Liver (tissue), 3 donors: ENCODE measurements at regions not wholly inside any gene's neighbourhood (a gene's known extent, or its start where the extent isn't known, plus 50 kb on each side); places are given as distances from the start of the nearest gene placed in this dataset.

ENCODE experiments used
- CTCF ChIP-seq: fragments of 150-350 bp; IDR thresholded peaks from 2 replicates; pipeline ENCODE4 v1.5.1; 2017; ENCODE audit warnings: improper control_type of control experiment, low read depth, low read length; ENCODE audit not compliant: missing input control
- GABPA ChIP-seq, 2 donors: IDR thresholded peaks in 1 of 2; conservative IDR thresholded peaks in 1 of 2; 2 replicates each; pipeline ENCODE4 v1.6.1; 2016; ENCODE audit warnings: antibody characterized with exemption in 2 of 2, mild to moderate bottlenecking in 1 of 2, moderate library complexity in 1 of 2
- REST ChIP-seq: IDR thresholded peaks from 2 replicates; pipeline ENCODE4 v1.6.1; 2016; ENCODE audit warnings: antibody characterized with exemption, mild to moderate bottlenecking
- TAF1 ChIP-seq: conservative IDR thresholded peaks from 2 replicates; pipeline ENCODE4 v1.6.1; 2016; ENCODE audit warnings: antibody characterized with exemption, mild to moderate bottlenecking
- TF ChIP-seq, protein P1 (sequence below): IDR thresholded peaks from 2 replicates; pipeline ENCODE4 v1.6.1; 2016; ENCODE audit warnings: antibody characterized with exemption
- TF ChIP-seq, protein P2 (sequence below): IDR thresholded peaks from 2 replicates; pipeline ENCODE4 v1.6.1; 2016; ENCODE audit warnings: antibody characterized with exemption
- donor health status: healthy.
- donor health status: healthy.

- TF ChIP-seq CTCF (no peak), REST (no peak), TAF1 (no peak), GABPA (IDR thresholded peaks at IDR 0.05 in 1 of 2, conservative IDR thresholded peaks at IDR 0.05 in 1 of 2) (no peak)
- TF ChIP-seq, protein P1, sequence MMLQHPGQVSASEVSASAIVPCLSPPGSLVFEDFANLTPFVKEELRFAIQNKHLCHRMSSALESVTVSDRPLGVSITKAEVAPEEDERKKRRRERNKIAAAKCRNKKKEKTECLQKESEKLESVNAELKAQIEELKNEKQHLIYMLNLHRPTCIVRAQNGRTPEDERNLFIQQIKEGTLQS = no peak
- TF ChIP-seq, protein P2, sequence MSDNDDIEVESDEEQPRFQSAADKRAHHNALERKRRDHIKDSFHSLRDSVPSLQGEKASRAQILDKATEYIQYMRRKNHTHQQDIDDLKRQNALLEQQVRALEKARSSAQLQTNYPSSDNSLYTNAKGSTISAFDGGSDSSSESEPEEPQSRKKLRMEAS = no peak
These were observed 130.7 kb downstream of the ADAM29 start for GRCh38 chr4:175048906-175049305.
